ENCODE measurements at regions not wholly inside any gene's neighbourhood (a gene's known extent, or its start where the extent isn't known, plus 50 kb on each side); places are given as distances from the start of the nearest gene placed in this dataset.
"Not testable (repeated sequence)": the region's sequence is repeated elsewhere in the genome, so short reads cannot be mapped to it uniquely, and the experiment has no call there.

DNA sequence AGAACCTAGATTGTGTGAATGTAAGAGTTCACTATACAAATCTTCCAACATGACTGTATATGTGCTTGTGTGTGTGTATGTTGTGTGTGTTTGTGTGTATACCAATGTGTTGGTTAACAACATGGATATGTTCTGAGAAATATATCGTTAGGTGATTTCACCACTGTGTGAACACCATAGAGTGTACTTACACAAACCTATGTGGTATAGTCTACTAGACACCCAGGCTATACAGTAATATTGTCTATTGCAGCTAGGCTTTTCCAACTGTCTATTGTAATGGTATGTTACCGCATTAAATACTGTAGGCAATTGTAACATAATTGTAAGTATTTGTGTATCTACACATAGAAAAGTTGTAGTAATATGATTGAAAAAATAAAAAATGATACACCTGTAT lies 959.2 kb upstream of the SEMA6A start:
- Histone ChIP-seq H3K4me1 (ENCODE audit: insufficient read depth) (no peaks in the 10 kb centered on the region), H3K79me2 (replicated peaks; ENCODE audit: insufficient read depth) (no peaks in the 10 kb centered on the region), H4K20me1 (replicated peaks; ENCODE audit: insufficient read depth) (no peaks in the 10 kb centered on the region), H3K4me3 (no peak overlapping the region), H3K27me3 (ENCODE audit: insufficient read depth) (no peaks in the 10 kb centered on the region), H2AFZ (no peak overlapping the region), H3K27ac (ENCODE audit: low read depth) (no peak overlapping the region), H3K36me3 (ENCODE audit: insufficient read depth) (no peaks in the 10 kb centered on the region), H3K9me2 (ENCODE audit: insufficient read depth) (no peaks in the 10 kb centered on the region), H3F3A (replicated peaks; ENCODE audit: low read depth) (no peaks in the 10 kb centered on the region), H3K4me2 (no peak overlapping the region)
- Mint-ChIP-seq H3K9me3 (peaks cover 7% of the 10 kb centered on the region; the same call in 1 of the 3 replicates), H3K36me3 (ENCODE audit: low read depth) (no peaks in the 10 kb centered on the region), H3K27ac (no peak overlapping the region), H3K4me3 (no peak overlapping the region), H3K4me1 (no peaks in the 10 kb centered on the region), H3K27me3 (ENCODE audit: insufficient read depth, low read depth, poor library complexity) (peaks cover 3% of the 10 kb centered on the region)
- DNase-seq (ENCODE audit: low spot score) (no peak), ATAC-seq (no peak)
- TF ChIP-seq EZH2 (IDR thresholded peaks at IDR 0.05; ENCODE audit: low read depth, unreplicated experiment) (no peak), STAT1 (IDR thresholded peaks at IDR 0.05; ENCODE audit: unreplicated experiment) (no peak), REST (IDR thresholded peaks at IDR 0.05; ENCODE audit: unreplicated experiment) (no peak), JUNB (IDR thresholded peaks at IDR 0.05; ENCODE audit: unreplicated experiment) (no peak), CTCF (conservative IDR thresholded peaks at IDR 0.05; ENCODE audit: low read depth in 2 of 2) (no peak)
- TF ChIP-seq, protein P1, sequence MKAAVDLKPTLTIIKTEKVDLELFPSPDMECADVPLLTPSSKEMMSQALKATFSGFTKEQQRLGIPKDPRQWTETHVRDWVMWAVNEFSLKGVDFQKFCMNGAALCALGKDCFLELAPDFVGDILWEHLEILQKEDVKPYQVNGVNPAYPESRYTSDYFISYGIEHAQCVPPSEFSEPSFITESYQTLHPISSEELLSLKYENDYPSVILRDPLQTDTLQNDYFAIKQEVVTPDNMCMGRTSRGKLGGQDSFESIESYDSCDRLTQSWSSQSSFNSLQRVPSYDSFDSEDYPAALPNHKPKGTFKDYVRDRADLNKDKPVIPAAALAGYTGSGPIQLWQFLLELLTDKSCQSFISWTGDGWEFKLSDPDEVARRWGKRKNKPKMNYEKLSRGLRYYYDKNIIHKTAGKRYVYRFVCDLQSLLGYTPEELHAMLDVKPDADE (IDR thresholded peaks at IDR 0.05), result no peak

DNA sequence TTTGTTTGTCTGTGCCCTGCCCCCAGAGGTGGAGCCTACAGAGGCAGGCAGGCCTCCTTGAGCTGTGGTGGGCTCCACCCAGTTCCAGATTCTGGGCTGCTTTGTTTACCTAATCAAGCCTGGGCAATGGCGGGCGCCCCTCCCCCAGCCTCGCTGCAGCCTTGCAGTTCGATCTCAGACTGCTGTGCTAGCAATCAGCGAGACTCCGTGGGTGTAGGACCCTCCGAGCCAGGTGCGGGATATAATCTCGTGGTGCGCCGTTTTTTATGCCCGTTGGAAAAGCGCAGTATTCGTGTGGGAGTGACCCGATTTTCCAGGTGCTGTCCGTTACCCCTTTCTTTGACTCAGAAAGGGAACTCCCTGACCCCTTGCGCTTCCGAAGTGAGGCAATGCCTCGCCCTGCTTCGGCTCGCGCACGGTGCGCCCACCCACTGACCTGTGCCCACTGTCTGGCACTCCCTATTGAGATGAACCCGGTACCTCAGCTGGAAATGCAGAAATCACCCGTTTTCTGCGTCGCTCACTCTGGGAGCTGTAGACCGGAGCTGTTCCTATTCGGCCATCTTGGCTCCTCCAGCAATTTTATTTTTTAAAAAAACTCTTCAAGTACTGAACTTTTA lies 958.5 kb upstream of the SEMA6A start:
- H3K27ac ChIP-seq (ENCODE audit: low read depth); H2AFZ ChIP-seq; H3F3A ChIP-seq (replicated peaks; ENCODE audit: low read depth); H3K36me3 ChIP-seq (ENCODE audit: insufficient read depth); H3K27me3 Mint-ChIP-seq (ENCODE audit: insufficient read depth, low read depth, poor library complexity); H3K27ac Mint-ChIP-seq; H3K9me3 Mint-ChIP-seq; H3K4me1 ChIP-seq (ENCODE audit: insufficient read depth); H4K20me1 ChIP-seq (replicated peaks; ENCODE audit: insufficient read depth); H3K79me2 ChIP-seq (replicated peaks; ENCODE audit: insufficient read depth); H3K4me3 ChIP-seq; H3K4me3 Mint-ChIP-seq; H3K36me3 Mint-ChIP-seq (ENCODE audit: low read depth); H3K27me3 ChIP-seq (ENCODE audit: insufficient read depth); DNase-seq (ENCODE audit: low spot score); H3K9me2 ChIP-seq (ENCODE audit: insufficient read depth); ATAC-seq; H3K4me2 ChIP-seq; H3K4me1 Mint-ChIP-seq: not testable (repeated sequence)

Measured in GM23338 (cell line).